ENCODE measurements at regions not wholly inside any gene's neighbourhood (a gene's known extent, or its start where the extent isn't known, plus 50 kb on each side); places are given as distances from the start of the nearest gene placed in this dataset.

- no peak overlapping the region for H3K4me3 ChIP-seq (ENCODE audit: low read length)
- TF ChIP-seq CTCF (conservative IDR thresholded peaks at IDR 0.05; ENCODE audit: low read length), result no peak
- peak; percentile 57 for DNase-seq (ENCODE audit: low read depth)
These were observed 88.9 kb downstream of the NUDT12 start for GRCh38 chr5:103473725-103474124.

GRCh38 chr5:103472830-103473229, 89.8 kb downstream of the NUDT12 start:
- no peak overlapping the region for H3K4me3 ChIP-seq (ENCODE audit: low read length)
- no peak for TF ChIP-seq CTCF (conservative IDR thresholded peaks at IDR 0.05; ENCODE audit: low read length)
- peak; percentile 54 for DNase-seq (ENCODE audit: low read depth)

GRCh38 chr5:103472265-103472664, 90.3 kb downstream of the NUDT12 start:
- TF ChIP-seq CTCF (conservative IDR thresholded peaks at IDR 0.05; ENCODE audit: low read length), result no peak
- DNase-seq (ENCODE audit: low read depth), result no peak
- no peak overlapping the region for H3K4me3 ChIP-seq (ENCODE audit: low read length)

- TF ChIP-seq CTCF (conservative IDR thresholded peaks at IDR 0.05; ENCODE audit: low read length), result no peak
- H3K4me3 ChIP-seq (ENCODE audit: low read length), result no peak overlapping the region
- peak; percentile 50 for DNase-seq (ENCODE audit: low read depth)
These were observed 93.1 kb downstream of the NUDT12 start for GRCh38 chr5:103469288-103470040.

GRCh38 chr5:103467831-103468230, 94.8 kb downstream of the NUDT12 start:
- peak; percentile 63 for DNase-seq (ENCODE audit: low read depth)
- no peak for TF ChIP-seq CTCF (conservative IDR thresholded peaks at IDR 0.05; ENCODE audit: low read length)
- no peak overlapping the region for H3K4me3 ChIP-seq (ENCODE audit: low read length)

GRCh38 chr5:103466495-103466894, 96.1 kb downstream of the NUDT12 start:
- DNase-seq (ENCODE audit: low read depth), result peak; percentile 64
- no peak for TF ChIP-seq CTCF (conservative IDR thresholded peaks at IDR 0.05; ENCODE audit: low read length)
- no peak overlapping the region for H3K4me3 ChIP-seq (ENCODE audit: low read length)

- TF ChIP-seq CTCF (conservative IDR thresholded peaks at IDR 0.05; ENCODE audit: low read length), result no peak
- DNase-seq (ENCODE audit: low read depth), result peak; percentile 49
These were observed 96.7 kb downstream of the NUDT12 start for GRCh38 chr5:103465891-103466290.

More at GRCh38 chr5:103465891-103466290, 96.7 kb downstream of the NUDT12 start:
- H3K4me3 ChIP-seq (ENCODE audit: low read length), result no peak overlapping the region
